H1 (cell line): ENCODE measurements at regions not wholly inside any gene's neighbourhood (a gene's known extent, or its start where the extent isn't known, plus 50 kb on each side); places are given as distances from the start of the nearest gene placed in this dataset.

Source experiments
- CTCF ChIA-PET: fragments of 300-600 bp; sonication (Branson Sonifier 250); formaldehyde crosslinking; loops from one replicate; lab custom pipeline; 2021; ENCODE audit not compliant: partially characterized antibody; lab: Charles Lee
- POLR2A ChIA-PET: fragments of 300-600 bp; sonication (Branson Sonifier 250); formaldehyde crosslinking; loops from one replicate; lab custom pipeline; 2021; ENCODE audit warnings: inconsistent platforms; ENCODE audit not compliant: partially characterized antibody; lab: Charles Lee
- DNase-seq, 2 experiments: peaks; one replicate each; pipeline versions ENCODE4 v3.0.0 to v3.0.0-alpha.2; 2010 to 2022; ENCODE audit warnings: low spot score in 2 of 2, low read depth in 1 of 2, mixed read lengths in 1 of 2
- FAIRE-seq: peaks from 2 replicates; lab custom pipeline; 2011; peaks lifted over from hg19 to GRCh38; lab: Jason Lieb, UNC
- H2AFZ ChIP-seq: 2 replicates; pipeline ENCODE4 v1.8.1; 2012; ENCODE audit warnings: low read length, inconsistent platforms
- H2AK5ac ChIP-seq: 2 replicates; pipeline ENCODE4 v1.6.1; 2013; ENCODE audit warnings: low read depth, low read length
- H2BK120ac ChIP-seq: replicated peaks from 2 replicates; pipeline ENCODE3; 2013; ENCODE audit warnings: low read depth, low read length, inconsistent platforms
- H2BK12ac ChIP-seq: 2 replicates; pipeline ENCODE4 v1.6.1; 2013; ENCODE audit warnings: low read depth, low read length
- H2BK15ac ChIP-seq: 2 replicates; pipeline ENCODE4 v1.6.1; 2013; ENCODE audit warnings: low read length
- H2BK20ac ChIP-seq: 2 replicates; pipeline ENCODE4 v1.6.1; 2013; ENCODE audit warnings: low read length
- H2BK5ac ChIP-seq: 2 replicates; pipeline ENCODE4 v1.6.1; 2013; ENCODE audit warnings: low read depth, low read length
- H3K14ac ChIP-seq: 2 replicates; pipeline ENCODE4 v1.6.1; 2013; ENCODE audit warnings: inconsistent platforms; ENCODE audit not compliant: insufficient read length
- H3K18ac ChIP-seq: 2 replicates; pipeline ENCODE4 v1.6.1; 2013; ENCODE audit warnings: low read length; ENCODE audit errors: extremely low read depth
- H3K23ac ChIP-seq: 2 replicates; pipeline ENCODE4 v1.6.1; 2013; ENCODE audit warnings: inconsistent platforms; ENCODE audit not compliant: insufficient read length
- H3K23me2 ChIP-seq: 2 replicates; pipeline ENCODE4 v1.6.1; 2013; ENCODE audit warnings: low read depth, low read length
- H3K27ac ChIP-seq: 2 replicates; pipeline ENCODE4 v1.6.1; 2011; ENCODE audit warnings: low read depth, low read length, inconsistent platforms
- H3K27me3 ChIP-seq, 4 experiments: replicated peaks in 1 of 4; 1 replicate in 1 of 4; 2 replicates in 3 of 4; pipeline versions ENCODE4 v1.6.1 to v1.8.1; 2011 to 2013; ENCODE audit warnings: low read length in 3 of 4, mild to moderate bottlenecking in 3 of 4, inconsistent platforms in 2 of 4, mixed read lengths in 2 of 4, moderate library complexity in 1 of 4; ENCODE audit not compliant: control insufficient read depth in 3 of 4, insufficient read depth in 3 of 4; ENCODE audit errors: extremely low read depth in 1 of 4
- H3K36me3 ChIP-seq, 4 experiments: 2 replicates each; pipeline versions ENCODE4 v1.6.1 to v1.8.1; 2011 to 2013; ENCODE audit warnings: mild to moderate bottlenecking in 4 of 4, low read length in 3 of 4, moderate library complexity in 2 of 4, control low read depth in 1 of 4, inconsistent platforms in 1 of 4; ENCODE audit not compliant: insufficient read depth in 4 of 4, control insufficient read depth in 2 of 4
- H3K4ac ChIP-seq: replicated peaks from 2 replicates; pipeline ENCODE3; 2013; ENCODE audit warnings: low read length, low read depth, mixed read lengths, inconsistent platforms; ENCODE audit not compliant: insufficient read length
- H3K4me1 ChIP-seq, 4 experiments: replicated peaks in 1 of 4; 1 replicate in 1 of 4; 2 replicates in 3 of 4; pipeline versions ENCODE4 v1.6.1 to v1.8.1; 2011 to 2013; ENCODE audit warnings: low read length in 3 of 4, inconsistent platforms in 2 of 4, mixed read lengths in 1 of 4; ENCODE audit not compliant: insufficient read depth in 4 of 4, control insufficient read depth in 3 of 4
- H3K4me2 ChIP-seq, 2 experiments: 2 replicates each; pipeline versions ENCODE4 v1.6.1 to v1.8.1; 2011 to 2013; ENCODE audit warnings: low read depth in 2 of 2, low read length in 2 of 2, control low read depth in 1 of 2, inconsistent platforms in 1 of 2, mild to moderate bottlenecking in 1 of 2; ENCODE audit not compliant: insufficient read depth in 1 of 2
- H3K4me3 ChIP-seq, 4 experiments: fragments of 200-600, 300-600 bp in 1 of 4; sonication (generic), shearing (Covaris generic), sonication (Bioruptor Twin) in 1 of 4; 2 replicates each; pipeline versions ENCODE4 v1.5.1 to v1.8.1; 2011 to 2016; ENCODE audit warnings: low read length in 4 of 4, low read depth in 3 of 4, control low read depth in 2 of 4, inconsistent platforms in 2 of 4, mild to moderate bottlenecking in 2 of 4, mixed read lengths in 1 of 4, moderate library complexity in 1 of 4; ENCODE audit not compliant: insufficient read depth in 2 of 4; ENCODE audit errors: extremely low read depth in 1 of 4
- H3K56ac ChIP-seq: replicated peaks from 2 replicates; pipeline ENCODE3; 2013; ENCODE audit warnings: low read depth, mild to moderate bottlenecking, mixed read lengths, low read length, inconsistent platforms; ENCODE audit not compliant: insufficient read length
- H3K79me1 ChIP-seq: 2 replicates; pipeline ENCODE4 v1.6.1; 2013; ENCODE audit warnings: low read depth, low read length, control low read depth
- H3K79me2 ChIP-seq, 2 experiments: 2 replicates each; pipeline versions ENCODE4 v1.6.1 to v1.8.1; 2012 to 2013; ENCODE audit warnings: low read length in 2 of 2, mild to moderate bottlenecking in 2 of 2, inconsistent platforms in 1 of 2; ENCODE audit not compliant: insufficient read depth in 2 of 2, control insufficient read depth in 1 of 2
- H3K9ac ChIP-seq, 4 experiments: replicated peaks in 1 of 4; 1 replicate in 1 of 4; 2 replicates in 3 of 4; pipeline versions ENCODE4 v1.6.1 to v1.8.1; 2011 to 2013; ENCODE audit warnings: low read depth in 3 of 4, low read length in 3 of 4, control low read depth in 2 of 4, mild to moderate bottlenecking in 2 of 4, moderate library complexity in 2 of 4, inconsistent platforms in 1 of 4; ENCODE audit errors: extremely low read depth in 1 of 4
- H3K9me3 ChIP-seq, 2 experiments: 2 replicates each; pipeline versions ENCODE4 v1.6.1 to v1.8.1; 2012 to 2013; ENCODE audit warnings: mild to moderate bottlenecking in 2 of 2, moderate library complexity in 2 of 2, control low read depth in 1 of 2, inconsistent platforms in 1 of 2, low read depth in 1 of 2, low read length in 1 of 2, mixed read lengths in 1 of 2; ENCODE audit not compliant: insufficient read depth in 2 of 2
- H4K20me1 ChIP-seq, 2 experiments: replicated peaks in 1 of 2; 2 replicates each; pipeline versions ENCODE3 to v1.8.1; 2011 to 2013; ENCODE audit warnings: inconsistent platforms in 2 of 2, low read length in 2 of 2, mild to moderate bottlenecking in 1 of 2; ENCODE audit not compliant: insufficient read depth in 2 of 2, control insufficient read depth in 1 of 2
- H4K5ac ChIP-seq: 2 replicates; pipeline ENCODE4 v1.6.1; 2013; ENCODE audit warnings: low read length, low read depth, mixed read lengths, inconsistent platforms; ENCODE audit not compliant: insufficient read length
- H4K8ac ChIP-seq: 2 replicates; pipeline ENCODE4 v1.8.0; 2013; ENCODE audit warnings: mild to moderate bottlenecking, moderate library complexity, low read length, inconsistent platforms; ENCODE audit not compliant: insufficient read depth; ENCODE audit errors: extremely low read depth
- H4K91ac ChIP-seq: replicated peaks from 2 replicates; pipeline ENCODE3; 2013; ENCODE audit warnings: low read length, mixed read lengths, inconsistent platforms; ENCODE audit not compliant: insufficient read length
- ATF3 ChIP-seq: IDR thresholded peaks from 2 replicates; pipeline ENCODE4 v1.6.1; 2011; ENCODE audit warnings: low read depth, mild to moderate bottlenecking, low read length; ENCODE audit not compliant: insufficient read depth
- BACH1 ChIP-seq: IDR thresholded peaks from 2 replicates; pipeline ENCODE4 v1.6.1; 2012; ENCODE audit warnings: low read length, improper control_type of control experiment
- CBX5 ChIP-seq: fragments of 300-800, 300-1000 bp; sonication (generic); IDR thresholded peaks from 2 replicates; pipeline ENCODE4 v1.7.1; 2016; ENCODE audit warnings: antibody characterized with exemption, low read length, low read depth
- CEBPB ChIP-seq: IDR thresholded peaks from 2 replicates; pipeline ENCODE4 v1.6.1; 2012; ENCODE audit warnings: low read depth, low read length
- CREB1 ChIP-seq: IDR thresholded peaks from 2 replicates; pipeline ENCODE4 v1.6.1; 2012; ENCODE audit warnings: inconsistent platforms
- FOSL1 ChIP-seq: IDR thresholded peaks from 2 replicates; pipeline ENCODE4 v1.6.1; 2011; ENCODE audit warnings: mild to moderate bottlenecking, low read depth, low read length, moderate library complexity; ENCODE audit not compliant: insufficient read depth
- JUN ChIP-seq: IDR thresholded peaks from 2 replicates; pipeline ENCODE4 v1.6.1; 2011; ENCODE audit warnings: low read depth, mild to moderate bottlenecking, improper control_type of control experiment, low read length
- KDM5A ChIP-seq: fragments of 200-600 bp; IDR thresholded peaks from 2 replicates; pipeline ENCODE4 v1.7.1; 2012; ENCODE audit warnings: mild to moderate bottlenecking, low read length, inconsistent platforms, mixed read lengths
- RFX5 ChIP-seq: IDR thresholded peaks from 2 replicates; pipeline ENCODE4 v1.6.1; 2011; ENCODE audit warnings: low read depth, low read length, improper control_type of control experiment, borderline replicate concordance
- RXRA ChIP-seq: IDR thresholded peaks from 2 replicates; pipeline ENCODE4 v1.6.1; 2011; ENCODE audit warnings: low read depth, mild to moderate bottlenecking, low read length, moderate library complexity; ENCODE audit not compliant: insufficient read depth
- SAP30 ChIP-seq: fragments of 300-600 bp; sonication (generic); IDR thresholded peaks from 2 replicates; pipeline ENCODE4 v1.7.1; 2012; ENCODE audit warnings: low read length, moderate library complexity, mild to moderate bottlenecking, inconsistent platforms; ENCODE audit not compliant: insufficient read depth, insufficient replicate concordance
- SP2 ChIP-seq: IDR thresholded peaks from 2 replicates; pipeline ENCODE4 v1.6.1; 2012; ENCODE audit warnings: mild to moderate bottlenecking, low read length, inconsistent platforms
- TBP ChIP-seq: IDR thresholded peaks from 2 replicates; pipeline ENCODE4 v1.6.1; 2011; ENCODE audit warnings: low read depth, low read length, improper control_type of control experiment
- USF2 ChIP-seq: IDR thresholded peaks from 2 replicates; pipeline ENCODE4 v1.6.1; 2011; ENCODE audit warnings: low read length, improper control_type of control experiment
- YY1 ChIP-seq: IDR thresholded peaks from 2 replicates; pipeline ENCODE4 v1.6.1; 2011; ENCODE audit warnings: low read depth, mild to moderate bottlenecking, low read length
- WGBS, 2 experiments: shearing (Covaris generic) in 1 of 2; methylation state at CpG; one replicate each; pipeline versions ENCODE4 v1.1.6 to v1.1.7; 2013 to 2015; ENCODE audit warnings: low lambda C conversion rate in 2 of 2, mixed read lengths in 2 of 2, inconsistent platforms in 1 of 2, low coverage in 1 of 2, missing lambda C conversion rate in 1 of 2; ENCODE audit not compliant: insufficient replicate concordance in 2 of 2, insufficient coverage in 1 of 2, insufficient read length in 1 of 2; ENCODE audit errors: extremely low coverage in 1 of 2, missing lambda C conversion rate in 1 of 2; 5-methylcytosine and 5-hydroxymethylcytosine counted together

DNA sequence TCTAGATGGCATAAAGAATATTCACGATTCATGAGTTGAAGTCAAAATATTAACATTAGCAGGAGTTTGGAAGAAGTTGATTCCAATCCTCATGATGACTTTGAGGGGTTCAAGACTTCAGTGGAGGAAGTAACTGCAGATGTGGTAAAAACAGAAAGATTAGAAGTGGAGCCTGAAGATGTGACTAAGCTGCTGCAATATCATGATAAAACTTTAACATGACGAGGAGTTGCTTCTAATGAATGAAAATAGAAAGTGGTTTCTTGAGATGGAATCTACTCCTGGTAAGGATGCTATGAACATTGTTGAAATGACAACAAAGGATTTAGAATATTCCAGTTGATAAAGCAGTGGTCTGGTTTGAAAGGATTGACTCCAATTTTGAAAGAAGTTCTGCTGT is 70.1 kb upstream of the TMLHE start:
- 83% methylated on average over 2 of the region's 2 CpGs; no CpG with 5 or more reads in 1 of the 2 experiments for WGBS, 2 experiments
- H3K9me3 ChIP-seq: no peaks in the 10 kb centered on the region
- no peak overlapping the region for H3K56ac ChIP-seq
- H3K23ac ChIP-seq: no peak overlapping the region
- H2BK20ac ChIP-seq: no peak overlapping the region
- H4K91ac ChIP-seq: no peak overlapping the region
- H3K4me3 ChIP-seq: no peak overlapping the region
- FAIRE-seq (no peak), DNase-seq (no peak)
- H3K27ac ChIP-seq: no peak overlapping the region
- POLR2A ChIA-PET: no interaction called here
- no peak overlapping the region for H2BK5ac ChIP-seq
- CTCF ChIA-PET: no interaction called here
- no peak overlapping the region for H3K9ac ChIP-seq
- H3K79me1 ChIP-seq: no peaks in the 10 kb centered on the region
- H2BK15ac ChIP-seq: no peak overlapping the region
- H2AK5ac ChIP-seq: no peak overlapping the region
- H3K4ac ChIP-seq: no peak overlapping the region
- H2AFZ ChIP-seq: no peak overlapping the region
- H3K4me1 ChIP-seq: peaks cover 0 to 2% (median 0%) of the 10 kb centered on the region in 4 experiments; a peak in 1 of 7 replicates
- H2BK12ac ChIP-seq: no peak overlapping the region
- no peaks in the 10 kb centered on the region for H3K23me2 ChIP-seq
- no peak overlapping the region for H4K5ac ChIP-seq
- H3K36me3 ChIP-seq: no peaks in the 10 kb centered on the region
- H4K8ac ChIP-seq: no peak overlapping the region
- no peak overlapping the region for H3K4me2 ChIP-seq
- H3K14ac ChIP-seq: no peak overlapping the region
- no peak overlapping the region for H3K18ac ChIP-seq
- H3K79me2 ChIP-seq: no peaks in the 10 kb centered on the region
- no peaks in the 10 kb centered on the region for H4K20me1 ChIP-seq
- H2BK120ac ChIP-seq: no peak overlapping the region
- no peaks in the 10 kb centered on the region for H3K27me3 ChIP-seq
- no peak for TF ChIP-seq JUN
- no peak for TF ChIP-seq RXRA
- TF ChIP-seq FOSL1: no peak
- TF ChIP-seq SAP30: no peak
- TF ChIP-seq SP2: no peak
- no peak for TF ChIP-seq USF2
- TF ChIP-seq TBP: no peak
- TF ChIP-seq CEBPB: no peak
- no peak for TF ChIP-seq RFX5
- no peak for TF ChIP-seq BACH1
- TF ChIP-seq YY1: no peak
- TF ChIP-seq CREB1: no peak
- no peak for TF ChIP-seq ATF3
- no peak for TF ChIP-seq KDM5A
- no peak for TF ChIP-seq CBX5
